Immature natural killer cell (primary cell): ENCODE measurements at regions not wholly inside any gene's neighbourhood (a gene's known extent, or its start where the extent isn't known, plus 50 kb on each side); places are given as distances from the start of the nearest gene placed in this dataset.

Source experiments
- DNase-seq, 3 donors: peaks; one replicate each; pipeline ENCODE4 v3.0.0; 2022; ENCODE audit warnings: mixed read lengths in 1 of 3
- H3K27ac Mint-ChIP-seq, 6 donors: one replicate each; pipeline ENCODE4 v1.8.0; 2020; ENCODE audit warnings: mixed read lengths in 6 of 6, mild to moderate bottlenecking in 5 of 6, inconsistent platforms in 4 of 6, moderate library complexity in 3 of 6
- H3K27me3 Mint-ChIP-seq, 3 donors: one replicate each; pipeline ENCODE4 v1.8.0; 2020 to 2021; ENCODE audit warnings: low read depth in 3 of 3, mild to moderate bottlenecking in 3 of 3, mixed read lengths in 3 of 3, moderate library complexity in 3 of 3, inconsistent platforms in 1 of 3
- H3K36me3 Mint-ChIP-seq, 3 donors: one replicate each; pipeline ENCODE4 v1.8.0; 2020; ENCODE audit warnings: mixed read lengths in 3 of 3, inconsistent platforms in 2 of 3, mild to moderate bottlenecking in 2 of 3
- H3K4me1 Mint-ChIP-seq, 2 donors: one replicate each; pipeline ENCODE4 v1.8.0; 2020; ENCODE audit warnings: inconsistent platforms in 2 of 2, mild to moderate bottlenecking in 2 of 2, mixed read lengths in 2 of 2, moderate library complexity in 1 of 2
- H3K4me3 Mint-ChIP-seq, 5 donors: one replicate each; pipeline ENCODE4 v1.8.0; 2020; ENCODE audit warnings: mild to moderate bottlenecking in 5 of 5, mixed read lengths in 5 of 5, inconsistent platforms in 3 of 5, moderate library complexity in 3 of 5
- H3K9me3 Mint-ChIP-seq, 6 donors: one replicate each; pipeline ENCODE4 v1.8.0; 2020; ENCODE audit warnings: mild to moderate bottlenecking in 6 of 6, mixed read lengths in 6 of 6, inconsistent platforms in 4 of 6, moderate library complexity in 3 of 6

DNA sequence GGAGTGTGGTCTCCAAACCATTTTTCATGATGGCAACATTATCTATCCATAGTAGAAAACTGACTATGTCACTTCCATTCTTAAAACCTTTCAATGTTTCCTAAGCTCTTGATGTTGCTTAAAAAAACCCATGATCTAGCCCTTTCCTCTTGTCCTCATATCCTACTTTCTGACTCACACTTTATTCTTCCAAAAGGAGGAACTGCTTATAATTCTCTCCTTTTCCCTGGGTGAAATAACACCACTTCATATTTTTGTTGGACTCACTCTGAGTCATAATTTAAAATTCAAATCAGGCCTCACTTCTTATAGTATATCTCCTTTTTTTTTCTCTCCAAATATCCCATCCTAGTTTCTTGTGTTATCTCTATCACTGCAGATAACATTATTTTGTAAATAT is 513.9 kb downstream of the MAN2A1 start:
- DNase-seq: no peak
- no peak overlapping the region for H3K27ac Mint-ChIP-seq

DNA sequence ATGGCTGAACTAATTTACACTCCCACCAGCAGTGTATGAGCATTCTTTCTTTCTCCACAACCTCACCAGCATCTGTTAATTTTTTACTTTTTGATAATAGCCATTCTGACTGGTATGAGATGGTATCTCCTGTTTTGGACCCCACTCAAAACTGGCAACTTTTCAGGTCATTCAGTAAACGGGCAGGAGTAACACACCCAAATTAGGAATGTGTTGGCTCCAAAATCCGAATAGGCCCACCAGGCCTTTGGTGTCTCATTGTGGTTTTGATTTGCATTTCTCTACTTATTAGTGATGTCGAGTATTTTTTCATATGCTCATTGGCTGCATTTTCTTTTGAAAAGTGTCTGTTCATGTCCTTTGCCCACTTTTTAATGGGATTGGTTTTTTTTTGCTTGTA is 517.1 kb downstream of the TMEM232 start:
- H3K27ac Mint-ChIP-seq: no peak overlapping the region
- no peak for DNase-seq
- H3K27me3 Mint-ChIP-seq: peaks cover 0 to 3% (median 1%) of the 10 kb centered on the region in 3 donors

More for the DNA sequence above, 513.9 kb downstream of the MAN2A1 start:
- Mint-ChIP-seq H3K9me3 (peaks cover 0 to 14% (median 4%) of the 10 kb centered on the region in 6 donors), H3K4me1 (no peaks in the 10 kb centered on the region), H3K4me3 (no peak overlapping the region), H3K27me3 (peaks cover 0 to 3% (median 1%) of the 10 kb centered on the region in 3 donors), H3K36me3 (no peaks in the 10 kb centered on the region)

DNA sequence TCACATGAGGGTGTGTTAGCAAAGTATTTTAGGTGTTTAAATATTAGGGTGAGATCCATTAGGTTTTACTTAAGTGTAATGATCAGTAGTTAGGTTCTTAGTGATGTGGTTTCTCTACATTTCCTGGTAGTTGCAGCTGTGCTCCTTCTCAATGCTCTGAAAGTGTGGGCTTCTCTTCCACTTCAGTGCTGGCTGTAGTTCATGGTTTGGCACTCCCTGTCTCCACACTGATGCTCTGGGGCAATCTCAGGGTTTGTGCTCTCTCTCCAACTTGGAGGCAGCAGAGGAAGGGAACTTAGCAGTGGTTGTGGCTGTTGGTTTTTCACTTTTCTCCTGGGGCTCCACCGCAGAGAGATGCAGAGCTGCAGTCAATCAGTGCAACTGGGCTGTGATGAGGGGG is 507.5 kb downstream of the TMEM232 start:
- no peaks in the 10 kb centered on the region for H3K27me3 Mint-ChIP-seq
- H3K27ac Mint-ChIP-seq: no peak overlapping the region
- DNase-seq: no peak
- H3K36me3 Mint-ChIP-seq: peaks cover 0 to 4% (median 4%) of the 10 kb centered on the region in 3 donors
- peaks cover 11 to 48% (median 38%) of the 10 kb centered on the region in 6 donors for H3K9me3 Mint-ChIP-seq
- H3K4me1 Mint-ChIP-seq: no peaks in the 10 kb centered on the region
- H3K4me3 Mint-ChIP-seq: no peak overlapping the region

More for the DNA sequence above, 517.1 kb downstream of the TMEM232 start:
- Mint-ChIP-seq H3K36me3 (no peaks in the 10 kb centered on the region), H3K9me3 (peaks cover 2 to 16% (median 8%) of the 10 kb centered on the region in 6 donors), H3K4me1 (no peaks in the 10 kb centered on the region), H3K4me3 (no peak overlapping the region)

DNA sequence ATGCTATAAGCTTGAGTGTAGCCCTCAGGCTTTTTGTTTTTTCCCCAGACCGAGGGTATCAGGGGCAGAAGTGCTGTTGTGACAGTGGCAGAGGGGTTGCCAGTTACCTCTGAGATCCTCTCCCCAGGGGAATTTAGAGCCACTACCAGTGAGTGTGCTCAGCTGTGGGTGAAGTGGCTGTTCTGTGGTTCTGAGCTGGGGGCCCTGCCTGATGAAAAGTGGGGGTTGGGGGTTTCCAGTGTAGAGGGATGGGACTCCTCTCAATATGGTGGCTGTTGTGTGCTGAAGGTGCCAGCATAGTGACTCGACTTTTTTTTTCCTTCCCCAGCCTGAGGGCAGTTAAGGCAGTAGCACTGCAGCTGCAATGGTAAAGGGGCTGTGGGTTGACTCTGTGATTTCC is 506.7 kb downstream of the TMEM232 start:
- H3K9me3 Mint-ChIP-seq: peaks cover 11 to 53% (median 39%) of the 10 kb centered on the region in 6 donors
- no peak overlapping the region for H3K4me3 Mint-ChIP-seq
- no peak overlapping the region for H3K27ac Mint-ChIP-seq
- no peaks in the 10 kb centered on the region for H3K27me3 Mint-ChIP-seq
- no peak for DNase-seq
- H3K4me1 Mint-ChIP-seq: no peaks in the 10 kb centered on the region
- H3K36me3 Mint-ChIP-seq: peaks cover 0 to 4% (median 4%) of the 10 kb centered on the region in 3 donors

DNA sequence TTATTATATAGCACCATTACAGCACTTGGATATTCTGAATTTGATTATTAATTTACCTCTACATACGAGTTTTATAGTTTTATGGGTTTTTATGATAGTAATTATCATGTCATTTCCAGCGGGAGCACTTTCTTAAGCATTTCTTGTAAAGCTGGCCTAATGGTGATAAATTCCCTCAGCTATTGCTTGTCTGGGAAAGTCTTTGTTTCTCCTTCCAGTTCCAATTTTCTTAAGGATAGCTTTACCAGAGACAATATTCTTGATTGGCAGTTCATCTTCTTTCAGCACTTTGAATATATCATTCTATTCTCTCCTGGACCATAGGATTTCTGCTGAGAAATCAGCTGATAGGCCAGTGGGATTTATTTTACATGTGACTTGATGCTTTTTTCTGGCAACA is 505.4 kb downstream of the TMEM232 start:
- no peak overlapping the region for H3K4me3 Mint-ChIP-seq
- no peaks in the 10 kb centered on the region for H3K27me3 Mint-ChIP-seq
- no peak overlapping the region for H3K27ac Mint-ChIP-seq
- peaks cover 7 to 58% (median 33%) of the 10 kb centered on the region in 6 donors for H3K9me3 Mint-ChIP-seq
- DNase-seq: no peak
- peaks cover 0 to 4% (median 4%) of the 10 kb centered on the region in 3 donors for H3K36me3 Mint-ChIP-seq
- no peaks in the 10 kb centered on the region for H3K4me1 Mint-ChIP-seq

DNA sequence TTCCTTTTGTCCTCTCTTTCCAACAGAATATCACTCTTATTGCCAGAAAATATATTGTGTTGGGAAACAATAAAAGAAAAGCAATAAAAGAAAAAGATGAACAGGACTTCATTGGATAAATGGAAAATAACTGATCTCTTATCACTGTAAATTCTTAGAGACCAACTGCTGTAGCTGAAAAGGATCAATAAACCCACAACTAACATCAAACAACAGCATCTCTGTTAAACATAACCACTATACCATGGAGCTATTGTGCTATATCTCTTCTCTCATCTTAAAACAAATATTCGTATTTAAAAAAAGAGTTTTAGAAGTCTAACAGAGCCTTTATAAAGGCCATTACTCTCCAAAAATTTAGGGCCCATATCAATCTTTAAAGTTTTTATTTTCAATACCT is 502.4 kb downstream of the TMEM232 start:
- peaks cover 5 to 51% (median 26%) of the 10 kb centered on the region in 6 donors for H3K9me3 Mint-ChIP-seq
- peaks cover 0 to 2% (median 0%) of the 10 kb centered on the region in 3 donors for H3K27me3 Mint-ChIP-seq
- H3K4me3 Mint-ChIP-seq: no peak overlapping the region
- no peak overlapping the region for H3K27ac Mint-ChIP-seq
- H3K36me3 Mint-ChIP-seq: peaks cover 0 to 4% (median 4%) of the 10 kb centered on the region in 3 donors
- no peaks in the 10 kb centered on the region for H3K4me1 Mint-ChIP-seq
- no peak for DNase-seq

DNA sequence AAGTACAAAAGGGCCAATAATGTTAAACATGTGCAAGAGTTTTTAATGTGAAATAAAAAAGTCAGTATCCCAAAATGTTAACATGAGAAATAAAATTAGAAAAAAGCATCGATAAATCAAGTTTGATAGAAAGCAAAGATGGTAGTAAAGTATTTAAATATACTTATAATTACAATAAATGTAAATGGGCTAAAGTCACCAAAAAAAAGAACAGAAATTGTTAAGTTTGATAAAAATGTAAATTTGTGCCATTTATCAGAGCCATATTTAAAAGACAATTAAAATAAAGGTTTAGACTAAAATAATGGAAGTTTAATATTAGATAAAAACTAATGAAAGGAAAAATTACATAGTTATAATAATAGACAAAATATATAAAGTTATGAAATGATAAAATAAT is 500.5 kb downstream of the TMEM232 start:
- Mint-ChIP-seq H3K4me3 (no peak overlapping the region), H3K27me3 (peaks cover 0 to 2% (median 0%) of the 10 kb centered on the region in 3 donors), H3K27ac (no peak overlapping the region), H3K4me1 (no peaks in the 10 kb centered on the region), H3K36me3 (peaks cover 0 to 4% (median under 1%) of the 10 kb centered on the region in 3 donors), H3K9me3 (peaks cover 8 to 51% (median 28%) of the 10 kb centered on the region in 6 donors)
- no peak for DNase-seq

DNA sequence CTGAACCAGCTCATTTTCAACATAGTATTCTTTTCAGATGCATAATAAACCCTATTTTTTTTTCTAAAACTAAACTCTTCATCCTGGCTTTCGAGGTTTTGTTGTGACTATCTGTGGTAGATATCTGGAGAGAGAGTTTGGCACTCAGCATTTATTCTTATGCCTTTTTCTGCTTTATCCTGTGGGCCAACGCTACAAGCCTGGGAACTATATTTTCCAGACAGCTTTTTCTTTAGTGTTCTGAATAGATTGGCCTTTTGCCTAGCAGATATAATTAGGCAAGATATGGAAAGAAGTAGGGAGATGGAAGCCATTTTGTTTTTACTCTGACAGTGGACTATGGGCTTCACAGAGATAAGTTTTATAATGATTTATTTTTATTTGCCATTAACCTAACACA is 486.7 kb downstream of the TMEM232 start:
- Mint-ChIP-seq H3K4me3 (no peak overlapping the region), H3K4me1 (no peaks in the 10 kb centered on the region), H3K36me3 (no peaks in the 10 kb centered on the region), H3K27me3 (no peaks in the 10 kb centered on the region), H3K9me3 (peaks cover 0 to 10% (median 4%) of the 10 kb centered on the region in 6 donors), H3K27ac (no peak overlapping the region)
- no peak for DNase-seq

DNA sequence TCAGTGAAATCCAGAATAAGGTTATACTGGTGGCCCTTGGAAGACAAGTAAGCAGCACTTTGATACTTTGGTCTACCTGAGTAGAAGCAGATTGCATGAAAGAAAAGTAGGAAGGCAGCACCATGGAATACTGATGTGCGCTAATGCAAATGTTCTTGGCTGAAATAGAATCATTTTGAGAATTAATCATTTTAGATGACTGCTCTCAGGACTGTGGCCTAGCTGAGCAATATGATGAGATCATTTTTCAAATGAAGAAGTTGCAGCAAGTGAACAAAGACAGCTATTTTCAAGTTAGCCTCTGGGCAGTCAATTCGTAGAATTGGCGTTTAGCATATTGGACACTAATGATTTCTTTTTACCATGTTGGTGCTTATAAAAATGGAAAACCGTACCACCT is 483.5 kb downstream of the TMEM232 start:
- Mint-ChIP-seq H3K9me3 (peaks cover 0 to 9% (median 4%) of the 10 kb centered on the region in 6 donors), H3K4me1 (no peaks in the 10 kb centered on the region), H3K27me3 (no peaks in the 10 kb centered on the region), H3K36me3 (no peaks in the 10 kb centered on the region), H3K4me3 (no peak overlapping the region), H3K27ac (no peak overlapping the region)
- no peak for DNase-seq

DNA sequence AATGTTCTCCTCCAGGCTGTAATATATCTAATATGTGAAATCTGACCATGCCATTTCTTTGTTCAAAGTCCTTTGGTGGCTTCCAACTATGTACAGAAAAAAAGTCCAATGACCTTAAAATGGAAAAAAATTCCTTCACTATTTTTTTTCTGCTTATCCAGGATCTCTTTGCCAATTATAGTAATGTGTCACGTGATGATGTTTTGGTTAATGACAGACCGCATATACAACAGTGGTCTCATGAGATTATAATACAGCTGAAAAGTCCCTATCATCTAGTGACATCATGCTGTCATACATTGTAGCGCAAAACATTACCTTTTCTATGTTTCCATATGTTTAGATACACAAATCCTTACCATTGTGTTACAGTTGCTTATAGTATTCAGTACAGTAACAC is 477.6 kb downstream of the TMEM232 start:
- no peaks in the 10 kb centered on the region for H3K36me3 Mint-ChIP-seq
- H3K4me1 Mint-ChIP-seq: no peaks in the 10 kb centered on the region
- H3K27me3 Mint-ChIP-seq: no peaks in the 10 kb centered on the region
- no peak for DNase-seq
- H3K4me3 Mint-ChIP-seq: no peak overlapping the region
- H3K9me3 Mint-ChIP-seq: peaks cover 0 to 6% (median under 1%) of the 10 kb centered on the region in 6 donors
- H3K27ac Mint-ChIP-seq: no peak overlapping the region

DNA sequence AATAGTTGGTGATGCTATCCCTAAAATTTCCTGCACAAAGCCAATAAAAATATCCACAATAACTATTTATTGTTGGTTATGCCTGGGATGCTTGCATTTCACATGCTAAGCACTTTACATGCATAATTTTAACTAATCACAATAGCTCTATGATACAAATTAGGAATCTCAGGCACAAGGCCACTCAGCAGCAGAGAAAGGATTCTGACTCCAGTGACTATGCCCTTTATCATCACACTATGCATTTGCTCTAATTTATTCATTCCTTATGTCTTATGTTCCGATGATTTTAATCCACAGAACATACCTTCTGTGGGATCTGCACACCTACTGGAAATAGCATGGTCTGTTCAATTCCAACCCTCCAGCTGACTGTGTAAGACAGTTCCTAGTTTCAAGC is 476.1 kb downstream of the TMEM232 start:
- Mint-ChIP-seq H3K36me3 (no peaks in the 10 kb centered on the region), H3K27me3 (no peaks in the 10 kb centered on the region), H3K4me3 (no peak overlapping the region), H3K4me1 (no peaks in the 10 kb centered on the region), H3K27ac (no peak overlapping the region), H3K9me3 (peaks cover 0 to 6% (median 0%) of the 10 kb centered on the region in 6 donors)
- no peak for DNase-seq

DNA sequence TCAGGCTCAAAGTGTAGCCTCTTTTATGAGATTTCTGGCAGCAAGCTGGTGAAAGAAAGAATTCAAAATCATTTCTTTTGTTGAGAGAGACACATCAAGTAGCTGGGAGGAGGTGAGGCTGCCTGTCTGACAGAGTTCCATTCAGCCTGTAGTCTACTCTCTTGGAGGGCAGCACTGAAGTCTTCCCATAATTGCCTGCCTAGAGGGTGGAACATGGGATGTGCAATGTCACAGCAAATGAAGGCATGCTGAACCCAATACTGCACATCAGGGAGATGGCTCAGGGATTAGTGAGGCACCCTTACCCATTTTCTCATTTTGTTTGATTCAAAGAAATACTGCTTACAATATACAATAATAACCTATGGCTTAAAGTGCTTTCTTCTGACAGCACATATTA is 475.7 kb downstream of the TMEM232 start:
- Mint-ChIP-seq H3K4me1 (no peaks in the 10 kb centered on the region), H3K36me3 (no peaks in the 10 kb centered on the region), H3K9me3 (peaks cover 0 to 6% (median 0%) of the 10 kb centered on the region in 6 donors), H3K27me3 (no peaks in the 10 kb centered on the region), H3K27ac (no peak overlapping the region), H3K4me3 (no peak overlapping the region)
- no peak for DNase-seq

DNA sequence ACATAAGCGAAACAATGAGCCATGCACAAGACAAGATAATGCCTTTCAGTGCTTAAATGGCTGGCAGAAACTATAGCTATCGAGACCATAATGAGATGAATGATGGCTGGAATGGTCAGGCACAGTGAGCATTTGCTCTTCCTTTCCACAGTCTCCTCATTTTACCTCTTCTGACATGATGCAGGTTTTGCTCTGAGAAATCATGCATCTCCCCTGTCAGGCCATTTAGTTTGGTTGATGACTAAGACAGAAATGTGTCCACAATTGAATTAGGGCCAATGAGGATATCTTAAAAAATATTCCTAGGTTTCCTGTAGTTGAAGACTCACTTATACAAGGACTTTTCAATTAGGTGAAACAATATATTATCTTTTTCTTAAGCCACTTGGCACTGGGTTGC is 475.1 kb downstream of the TMEM232 start:
- no peak for DNase-seq
- Mint-ChIP-seq H3K9me3 (peaks cover 0 to 6% (median 0%) of the 10 kb centered on the region in 6 donors), H3K27ac (no peak overlapping the region), H3K4me3 (no peak overlapping the region), H3K27me3 (peaks cover 0 to 1% (median 0%) of the 10 kb centered on the region in 3 donors), H3K36me3 (no peaks in the 10 kb centered on the region), H3K4me1 (no peaks in the 10 kb centered on the region)

DNA sequence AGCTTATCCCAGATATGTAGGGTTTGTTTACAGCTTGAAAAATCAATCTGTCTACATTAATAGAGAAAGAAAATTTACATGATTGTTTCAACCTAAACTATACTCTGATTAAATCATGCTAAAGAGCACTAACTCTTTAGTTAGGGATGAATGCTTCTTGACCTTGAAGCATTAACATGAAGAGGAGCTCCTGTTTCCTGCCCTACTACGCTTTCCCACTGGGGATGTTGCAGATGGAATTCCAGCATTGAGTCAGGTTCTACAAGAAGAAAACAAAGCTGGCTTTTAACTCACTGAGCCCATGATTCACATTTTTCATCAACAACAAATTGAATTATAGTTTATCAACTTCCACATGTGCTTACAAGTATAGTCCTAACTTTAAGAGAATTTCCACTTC is 471.3 kb downstream of the TMEM232 start:
- no peaks in the 10 kb centered on the region for H3K36me3 Mint-ChIP-seq

DNA sequence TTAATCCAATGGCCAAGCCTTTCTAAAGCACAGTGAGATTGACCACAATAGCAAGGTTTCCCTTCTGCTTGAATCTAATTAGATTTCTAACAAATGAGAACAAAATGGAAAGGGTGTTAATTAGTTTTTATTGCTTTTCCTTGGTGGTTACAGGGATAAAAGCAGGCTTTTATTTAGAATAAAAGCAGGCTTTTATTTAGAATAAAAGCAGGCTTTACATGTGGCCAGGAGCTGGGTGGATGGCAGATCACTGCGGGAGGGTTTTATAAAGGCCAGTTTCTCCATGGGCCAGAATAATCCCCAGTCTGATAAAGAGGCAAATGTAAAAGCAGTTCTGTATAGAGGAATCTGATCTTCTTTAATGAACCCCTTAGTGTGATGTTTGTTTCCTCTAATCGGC is 470.2 kb downstream of the TMEM232 start:
- peaks cover 0 to 5% (median 0%) of the 10 kb centered on the region in 3 donors for H3K36me3 Mint-ChIP-seq
- no peaks in the 10 kb centered on the region for H3K4me1 Mint-ChIP-seq
- H3K27me3 Mint-ChIP-seq: peaks cover 0 to 1% (median 0%) of the 10 kb centered on the region in 3 donors
- no peak overlapping the region for H3K4me3 Mint-ChIP-seq
- DNase-seq: no peak
- H3K27ac Mint-ChIP-seq: no peak overlapping the region
- H3K9me3 Mint-ChIP-seq: peaks cover 0 to 2% (median 0%) of the 10 kb centered on the region in 6 donors

More for the DNA sequence above, 471.3 kb downstream of the TMEM232 start:
- DNase-seq: no peak
- H3K27me3 Mint-ChIP-seq: peaks cover 0 to 1% (median 0%) of the 10 kb centered on the region in 3 donors
- H3K9me3 Mint-ChIP-seq: peaks cover 0 to 4% (median 0%) of the 10 kb centered on the region in 6 donors
- H3K27ac Mint-ChIP-seq: no peak overlapping the region
- no peak overlapping the region for H3K4me3 Mint-ChIP-seq
- H3K4me1 Mint-ChIP-seq: no peaks in the 10 kb centered on the region
